Endothelial cell of umbilical vein (primary cell): ENCODE measurements at regions not wholly inside any gene's neighbourhood (a gene's known extent, or its start where the extent isn't known, plus 50 kb on each side); places are given as distances from the start of the nearest gene placed in this dataset.

ENCODE experiments used
- EZH2 ChIP-seq: IDR thresholded peaks from 2 replicates; pipeline ENCODE4 v1.6.1; 2012; ENCODE audit warnings: borderline replicate concordance, low read depth, mild to moderate bottlenecking, moderate library complexity, low read length, inconsistent platforms; ENCODE audit not compliant: severe bottlenecking
- POLR2A ChIP-seq: IDR thresholded peaks from 2 replicates; pipeline ENCODE4 v1.6.1; 2012; ENCODE audit warnings: low read depth, mild to moderate bottlenecking, control low read depth, low read length

- TF ChIP-seq EZH2 = no peak
- TF ChIP-seq POLR2A = no peak
Observed at GRCh38 chr2:106580241-106580640, 93.1 kb downstream of the CD8B2 start.
